ENCODE measurements at regions not wholly inside any gene's neighbourhood (a gene's known extent, or its start where the extent isn't known, plus 50 kb on each side); places are given as distances from the start of the nearest gene placed in this dataset.

DNA sequence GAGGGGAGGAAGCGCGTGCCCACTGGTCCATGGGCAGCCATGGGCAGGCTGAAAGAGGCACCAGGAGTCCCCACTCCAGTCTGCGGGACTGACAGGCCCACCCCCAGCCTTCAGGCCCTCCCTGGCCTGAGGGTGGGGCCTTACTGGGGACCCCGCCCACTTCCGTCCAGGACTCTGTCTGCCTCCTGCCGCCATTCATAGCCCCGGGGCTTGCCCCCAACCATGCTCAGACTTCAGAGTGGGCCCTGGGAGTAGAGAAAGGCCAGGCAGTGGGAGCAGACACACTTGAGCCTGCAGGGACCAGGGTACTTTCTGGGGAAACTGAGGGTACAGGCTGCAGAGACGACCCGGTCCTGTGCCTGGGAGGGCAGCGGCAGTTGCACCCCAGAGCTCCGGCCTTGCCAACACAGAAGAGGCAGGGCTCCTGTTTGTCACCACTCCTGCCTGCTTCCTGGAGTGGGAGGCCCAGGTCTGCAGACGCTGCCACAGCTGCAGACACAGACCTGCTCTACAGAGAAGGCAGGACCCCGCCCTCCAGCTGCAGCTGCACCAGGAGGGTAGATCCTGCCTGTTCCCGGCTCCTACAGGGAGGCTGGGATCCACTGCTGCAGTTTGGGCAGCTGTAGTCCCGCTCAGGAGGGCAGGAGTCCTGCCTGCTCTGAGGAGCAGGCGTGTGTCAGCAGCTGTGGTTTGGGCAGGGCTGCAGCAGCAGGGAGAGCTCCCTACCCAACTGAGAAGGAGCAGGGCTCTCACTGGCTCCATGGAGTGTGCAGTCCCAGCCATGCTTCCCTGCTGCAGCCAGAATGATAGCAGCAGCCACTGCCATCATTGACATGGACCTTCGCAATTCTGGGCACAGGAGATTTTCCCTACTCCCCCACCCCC lies 387.9 kb upstream of the ANO3 start:
- TF ChIP-seq, protein P1, sequence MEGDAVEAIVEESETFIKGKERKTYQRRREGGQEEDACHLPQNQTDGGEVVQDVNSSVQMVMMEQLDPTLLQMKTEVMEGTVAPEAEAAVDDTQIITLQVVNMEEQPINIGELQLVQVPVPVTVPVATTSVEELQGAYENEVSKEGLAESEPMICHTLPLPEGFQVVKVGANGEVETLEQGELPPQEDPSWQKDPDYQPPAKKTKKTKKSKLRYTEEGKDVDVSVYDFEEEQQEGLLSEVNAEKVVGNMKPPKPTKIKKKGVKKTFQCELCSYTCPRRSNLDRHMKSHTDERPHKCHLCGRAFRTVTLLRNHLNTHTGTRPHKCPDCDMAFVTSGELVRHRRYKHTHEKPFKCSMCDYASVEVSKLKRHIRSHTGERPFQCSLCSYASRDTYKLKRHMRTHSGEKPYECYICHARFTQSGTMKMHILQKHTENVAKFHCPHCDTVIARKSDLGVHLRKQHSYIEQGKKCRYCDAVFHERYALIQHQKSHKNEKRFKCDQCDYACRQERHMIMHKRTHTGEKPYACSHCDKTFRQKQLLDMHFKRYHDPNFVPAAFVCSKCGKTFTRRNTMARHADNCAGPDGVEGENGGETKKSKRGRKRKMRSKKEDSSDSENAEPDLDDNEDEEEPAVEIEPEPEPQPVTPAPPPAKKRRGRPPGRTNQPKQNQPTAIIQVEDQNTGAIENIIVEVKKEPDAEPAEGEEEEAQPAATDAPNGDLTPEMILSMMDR (IDR thresholded peaks at IDR 0.05; ENCODE audit: control extremely low read depth, extremely low read depth) = no peak
- WGBS, 2 donors = 90 to 92% methylated on average over 16 to 17 of the region's 17 CpGs
- H3K27ac ChIP-seq (ENCODE audit: low read depth in 1 of 2, low read length in 1 of 2) = no peak overlapping the region
- H3K9me3 ChIP-seq (ENCODE audit: control insufficient read depth in 4 of 4, insufficient read depth in 3 of 4, low read length in 3 of 4) = peaks cover 0 to 2% (median 0%) of the 10 kb centered on the region in 4 donors
- no peak overlapping the region for H3K4me3 ChIP-seq
- H3K9ac ChIP-seq (ENCODE audit: insufficient read depth in 1 of 2, low read length in 2 of 2) = no peak overlapping the region
- no peak for DNase-seq
- no peaks in the 10 kb centered on the region for H3K36me3 ChIP-seq (ENCODE audit: control insufficient read depth in 4 of 4, insufficient read depth in 4 of 4, low read length in 4 of 4)
- H3K4me1 ChIP-seq (ENCODE audit: control insufficient read depth in 5 of 5, insufficient read depth in 5 of 5, low read length in 5 of 5) = no peaks in the 10 kb centered on the region
- H3K27me3 ChIP-seq (ENCODE audit: control insufficient read depth in 3 of 3, insufficient read depth in 3 of 3, low read length in 2 of 3) = no peaks in the 10 kb centered on the region
- ATAC-seq (ENCODE audit: insufficient read depth, low FRiP score) = no peak

DNA sequence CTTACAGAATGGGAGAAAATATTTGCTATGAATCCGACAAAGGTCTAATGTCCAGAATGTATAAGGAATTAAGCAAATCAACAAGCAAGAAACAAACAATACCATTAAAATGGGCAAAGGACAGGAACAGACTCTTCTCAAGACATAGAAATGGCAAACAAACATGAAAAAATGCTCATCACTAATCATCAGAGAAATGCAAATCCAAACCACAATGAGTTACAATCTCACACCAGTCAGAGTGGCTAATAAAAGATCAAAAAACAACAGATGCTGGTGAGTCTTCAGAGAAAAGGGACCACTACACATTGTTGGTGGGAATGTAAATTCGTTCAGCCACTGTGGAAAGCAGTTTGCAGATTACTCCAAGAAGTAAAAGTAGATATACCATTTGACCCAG lies 382.0 kb upstream of the ANO3 start:
- no peak overlapping the region for H3K4me3 ChIP-seq
- ATAC-seq (ENCODE audit: insufficient read depth, low FRiP score) = no peak
- H3K27ac ChIP-seq (ENCODE audit: low read depth in 1 of 2, low read length in 1 of 2) = no peak overlapping the region
- peaks cover 0 to 5% (median 1%) of the 10 kb centered on the region in 4 donors for H3K9me3 ChIP-seq (ENCODE audit: control insufficient read depth in 4 of 4, insufficient read depth in 3 of 4, low read length in 3 of 4)
- no peaks in the 10 kb centered on the region for H3K36me3 ChIP-seq (ENCODE audit: control insufficient read depth in 4 of 4, insufficient read depth in 4 of 4, low read length in 4 of 4)
- TF ChIP-seq, protein P1 (IDR thresholded peaks at IDR 0.05; ENCODE audit: control extremely low read depth, extremely low read depth) = no peak
- H3K4me1 ChIP-seq (ENCODE audit: control insufficient read depth in 5 of 5, insufficient read depth in 5 of 5, low read length in 5 of 5) = no peaks in the 10 kb centered on the region
- H3K27me3 ChIP-seq (ENCODE audit: control insufficient read depth in 3 of 3, insufficient read depth in 3 of 3, low read length in 2 of 3) = no peaks in the 10 kb centered on the region
- no peak overlapping the region for H3K9ac ChIP-seq (ENCODE audit: insufficient read depth in 1 of 2, low read length in 2 of 2)
- DNase-seq = no peak
- WGBS, 2 donors = 80 to 91% methylated on average over 2 of the region's 2 CpGs

DNA sequence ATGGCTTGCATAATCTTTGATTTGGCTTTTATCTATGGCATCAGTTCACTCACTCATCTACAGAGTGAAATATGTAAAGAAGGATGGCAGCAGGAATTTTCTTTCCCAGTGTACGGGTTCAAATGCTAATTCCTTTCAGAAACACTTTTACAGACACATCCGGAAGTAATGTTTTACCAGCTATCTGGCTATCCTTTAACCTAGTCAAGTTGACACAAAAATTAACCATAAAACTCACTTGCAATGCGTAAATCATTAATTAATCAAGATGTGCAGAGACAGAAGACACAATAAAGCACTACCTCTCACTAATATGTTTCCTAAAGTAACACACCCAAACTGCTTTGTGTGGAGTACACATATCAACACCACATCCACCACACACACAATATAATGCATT lies 378.9 kb upstream of the ANO3 start:
- no peak overlapping the region for H3K27ac ChIP-seq (ENCODE audit: low read depth in 1 of 2, low read length in 1 of 2)
- H3K36me3 ChIP-seq (ENCODE audit: control insufficient read depth in 4 of 4, insufficient read depth in 4 of 4, low read length in 4 of 4) = no peaks in the 10 kb centered on the region
- no peak for DNase-seq
- TF ChIP-seq, protein P1 (IDR thresholded peaks at IDR 0.05; ENCODE audit: control extremely low read depth, extremely low read depth) = no peak
- peaks cover 0 to 5% (median 1%) of the 10 kb centered on the region in 4 donors for H3K9me3 ChIP-seq (ENCODE audit: control insufficient read depth in 4 of 4, insufficient read depth in 3 of 4, low read length in 3 of 4)
- WGBS, 2 donors = 89 to 92% methylated on average over 3 of the region's 3 CpGs
- H3K27me3 ChIP-seq (ENCODE audit: control insufficient read depth in 3 of 3, insufficient read depth in 3 of 3, low read length in 2 of 3) = no peaks in the 10 kb centered on the region
- no peak overlapping the region for H3K4me3 ChIP-seq
- H3K9ac ChIP-seq (ENCODE audit: insufficient read depth in 1 of 2, low read length in 2 of 2) = no peak overlapping the region
- H3K4me1 ChIP-seq (ENCODE audit: control insufficient read depth in 5 of 5, insufficient read depth in 5 of 5, low read length in 5 of 5) = peaks cover 0 to 7% (median 0%) of the 10 kb centered on the region in 5 donors
- ATAC-seq (ENCODE audit: insufficient read depth, low FRiP score) = no peak
